ENCODE measurements at regions not wholly inside any gene's neighbourhood (a gene's known extent, or its start where the extent isn't known, plus 50 kb on each side); places are given as distances from the start of the nearest gene placed in this dataset.

DNA sequence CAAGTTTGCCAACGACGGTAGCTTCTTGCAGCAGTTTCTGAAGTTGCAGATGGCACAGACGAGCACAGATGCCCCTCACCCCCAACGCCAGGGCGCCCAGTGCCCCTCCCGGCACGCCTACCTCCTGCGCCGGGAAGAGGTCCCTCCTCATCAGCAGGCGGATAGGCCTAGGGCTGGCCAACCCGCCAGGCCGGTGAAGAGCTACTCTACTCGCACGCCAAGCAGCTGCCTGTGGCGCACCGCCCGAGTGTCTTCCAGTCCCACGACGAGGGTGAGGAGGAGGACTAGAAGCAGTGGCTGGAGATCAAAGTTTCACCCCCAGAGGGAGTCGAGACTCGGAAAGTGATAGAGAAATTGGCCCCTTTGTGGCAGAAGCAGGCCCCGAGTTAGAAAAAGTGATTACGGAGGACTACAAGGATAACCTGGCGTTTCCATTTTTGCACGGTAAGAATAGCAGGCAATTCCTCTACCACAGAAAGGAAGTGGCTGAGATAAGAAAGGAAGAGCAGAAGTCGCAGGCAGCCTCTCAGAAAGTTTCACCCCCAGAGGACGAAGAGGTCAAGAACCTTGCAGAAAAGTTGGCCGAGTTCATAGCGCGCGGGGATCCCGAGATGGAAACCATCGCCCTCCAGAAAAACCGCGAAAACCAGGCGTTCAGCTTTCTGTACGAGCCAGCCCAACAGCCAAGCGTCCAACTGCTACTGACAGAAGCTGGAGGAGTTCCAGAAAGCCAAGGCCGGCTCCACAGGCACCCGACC, 170.4 kb downstream of the HINT1 start:
- TF ChIP-seq, protein P1, sequence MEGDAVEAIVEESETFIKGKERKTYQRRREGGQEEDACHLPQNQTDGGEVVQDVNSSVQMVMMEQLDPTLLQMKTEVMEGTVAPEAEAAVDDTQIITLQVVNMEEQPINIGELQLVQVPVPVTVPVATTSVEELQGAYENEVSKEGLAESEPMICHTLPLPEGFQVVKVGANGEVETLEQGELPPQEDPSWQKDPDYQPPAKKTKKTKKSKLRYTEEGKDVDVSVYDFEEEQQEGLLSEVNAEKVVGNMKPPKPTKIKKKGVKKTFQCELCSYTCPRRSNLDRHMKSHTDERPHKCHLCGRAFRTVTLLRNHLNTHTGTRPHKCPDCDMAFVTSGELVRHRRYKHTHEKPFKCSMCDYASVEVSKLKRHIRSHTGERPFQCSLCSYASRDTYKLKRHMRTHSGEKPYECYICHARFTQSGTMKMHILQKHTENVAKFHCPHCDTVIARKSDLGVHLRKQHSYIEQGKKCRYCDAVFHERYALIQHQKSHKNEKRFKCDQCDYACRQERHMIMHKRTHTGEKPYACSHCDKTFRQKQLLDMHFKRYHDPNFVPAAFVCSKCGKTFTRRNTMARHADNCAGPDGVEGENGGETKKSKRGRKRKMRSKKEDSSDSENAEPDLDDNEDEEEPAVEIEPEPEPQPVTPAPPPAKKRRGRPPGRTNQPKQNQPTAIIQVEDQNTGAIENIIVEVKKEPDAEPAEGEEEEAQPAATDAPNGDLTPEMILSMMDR (IDR thresholded peaks at IDR 0.05; ENCODE audit: low read depth, low read length, missing control alignments), result no peak

DNA sequence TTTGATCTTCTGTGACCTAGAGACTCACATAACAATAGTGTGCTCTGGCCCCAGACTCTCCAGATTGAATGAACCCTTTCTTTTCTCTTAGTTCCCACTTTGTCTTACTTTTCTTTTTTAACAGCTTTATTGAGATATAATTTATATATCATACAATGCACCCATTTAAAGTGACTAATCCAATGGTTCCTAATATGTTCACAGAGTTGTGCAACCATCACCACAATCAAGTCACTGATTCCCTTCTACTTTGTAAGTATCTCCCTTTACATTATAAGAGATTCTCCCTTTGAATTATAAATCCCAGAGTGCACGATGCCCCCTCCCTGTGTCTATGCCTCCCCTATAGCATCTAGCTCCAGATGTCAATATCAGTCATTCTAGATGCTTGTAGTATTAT, 172.4 kb downstream of the HINT1 start:
- DNase-seq (ENCODE audit: low read depth), result no peak
- TF ChIP-seq, protein P1 (IDR thresholded peaks at IDR 0.05; ENCODE audit: low read depth, low read length, missing control alignments), result no peak
- H3K4me3 ChIP-seq (ENCODE audit: low read depth, low read length), result no peak overlapping the region
- in situ Hi-C loops (cut with HindIII; ENCODE audit: low sequenced_read_pairs), result no loop called here

More for the DNA sequence above, 170.4 kb downstream of the HINT1 start:
- no peak overlapping the region for H3K4me3 ChIP-seq (ENCODE audit: low read depth, low read length)
- in situ Hi-C loops (cut with HindIII; ENCODE audit: low sequenced_read_pairs), result no loop called here
- DNase-seq (ENCODE audit: low read depth), result no peak

DNA sequence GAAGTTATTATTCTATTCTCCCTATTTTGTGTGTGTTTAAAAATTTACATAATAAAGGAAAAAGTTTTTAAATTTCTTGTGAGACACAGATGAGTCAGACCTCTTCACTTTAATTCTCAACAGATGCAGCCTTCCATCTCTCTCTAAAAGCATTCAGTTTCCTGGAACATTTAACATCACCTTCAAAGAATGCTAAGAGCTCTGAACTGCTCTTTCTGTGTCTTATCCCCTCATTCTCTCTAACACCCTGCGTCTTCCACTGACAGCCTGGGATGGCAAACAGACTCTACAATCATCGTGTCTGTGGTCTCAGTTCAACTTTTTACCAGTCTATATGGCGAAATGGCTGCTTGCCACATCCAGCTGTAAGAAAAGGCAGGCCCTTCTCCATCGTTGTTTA, 173.0 kb downstream of the HINT1 start:
- in situ Hi-C loops (cut with HindIII; ENCODE audit: low sequenced_read_pairs), result no loop called here
- TF ChIP-seq, protein P1 (IDR thresholded peaks at IDR 0.05; ENCODE audit: low read depth, low read length, missing control alignments), result no peak
- no peak overlapping the region for H3K4me3 ChIP-seq (ENCODE audit: low read depth, low read length)
- DNase-seq (ENCODE audit: low read depth), result peak; percentile 65

DNA sequence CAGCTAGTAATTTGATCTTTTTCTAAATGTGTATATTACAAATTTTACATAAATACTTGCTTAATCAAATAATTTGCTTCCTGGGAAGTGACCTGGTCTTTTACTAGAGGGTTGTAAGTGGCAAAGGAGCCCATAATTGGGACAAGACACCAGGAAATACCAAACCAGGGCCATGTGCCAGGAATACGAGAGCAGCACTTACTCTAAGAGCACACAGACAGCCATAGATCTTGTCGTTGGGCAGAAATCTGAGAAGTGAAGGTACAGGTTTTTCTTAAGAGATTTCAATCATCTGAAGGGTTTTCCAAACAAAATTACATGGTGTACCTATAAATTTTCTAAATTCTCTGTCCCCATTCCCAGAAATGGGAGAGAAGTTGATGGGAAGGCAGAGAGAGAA, 179.3 kb downstream of the HINT1 start:
- TF ChIP-seq, protein P1 (IDR thresholded peaks at IDR 0.05; ENCODE audit: low read depth, low read length, missing control alignments), result no peak
- in situ Hi-C loops (cut with HindIII; ENCODE audit: low sequenced_read_pairs), result no loop called here
- no peak overlapping the region for H3K4me3 ChIP-seq (ENCODE audit: low read depth, low read length)
- DNase-seq (ENCODE audit: low read depth), result no peak

DNA sequence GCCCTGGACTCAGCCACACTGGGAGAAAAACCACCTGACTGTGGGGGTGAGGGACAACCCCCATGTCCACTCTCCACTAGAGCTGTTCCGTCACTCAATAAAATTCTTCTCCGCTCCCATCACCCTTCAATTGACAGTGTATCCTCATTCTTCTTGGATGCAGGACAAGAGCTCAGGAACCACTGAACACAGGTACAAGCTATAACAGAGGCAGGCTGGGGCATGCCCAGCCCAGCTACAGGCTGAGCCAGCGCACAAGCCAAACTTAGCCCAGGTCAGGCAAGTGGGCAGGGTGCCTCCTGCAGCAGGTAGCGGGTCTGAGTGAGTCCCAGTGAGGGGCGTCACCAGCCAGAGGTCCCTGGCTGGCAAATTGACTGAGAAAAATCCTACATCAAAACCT, 183.4 kb downstream of the HINT1 start:
- TF ChIP-seq, protein P1 (IDR thresholded peaks at IDR 0.05; ENCODE audit: low read depth, low read length, missing control alignments), result no peak
- no peak for DNase-seq (ENCODE audit: low read depth)
- no peak overlapping the region for H3K4me3 ChIP-seq (ENCODE audit: low read depth, low read length)
- in situ Hi-C loops (cut with HindIII; ENCODE audit: low sequenced_read_pairs), result no loop called here

DNA sequence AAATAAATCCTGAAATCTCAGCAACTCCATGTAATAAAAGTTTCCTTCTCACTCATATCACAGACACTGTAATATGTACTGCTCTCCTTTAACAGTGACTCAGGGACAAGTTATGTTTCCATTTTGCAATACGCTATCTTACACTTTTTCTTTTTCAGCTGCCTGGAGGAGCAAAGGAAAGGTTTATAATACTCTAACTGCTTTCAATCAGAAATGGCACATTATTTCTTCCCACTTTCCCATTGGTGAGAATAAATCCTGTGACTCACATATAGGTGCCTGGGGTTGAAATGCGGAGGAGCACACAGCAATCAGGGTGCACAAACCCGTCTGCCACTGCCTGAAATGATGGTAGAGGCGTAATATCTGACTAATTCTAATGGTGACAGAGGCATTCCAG, 186.6 kb downstream of the HINT1 start:
- in situ Hi-C loops (cut with HindIII; ENCODE audit: low sequenced_read_pairs), result no loop called here
- no peak overlapping the region for H3K4me3 ChIP-seq (ENCODE audit: low read depth, low read length)
- no peak for DNase-seq (ENCODE audit: low read depth)
- TF ChIP-seq, protein P1 (IDR thresholded peaks at IDR 0.05; ENCODE audit: low read depth, low read length, missing control alignments), result no peak
